ENCODE measurements at regions not wholly inside any gene's neighbourhood (a gene's known extent, or its start where the extent isn't known, plus 50 kb on each side); places are given as distances from the start of the nearest gene placed in this dataset.

GRCh38 chr12:46908936-46909635 lies 83.3 kb upstream of the SLC38A4 start:
- TF ChIP-seq CTCF (IDR thresholded peaks at IDR 0.05; ENCODE audit: low read length, missing control alignments), result no peak
- no peak overlapping the region for H3K4me3 ChIP-seq (replicated peaks; ENCODE audit: low read depth, low read length)
- no peak for DNase-seq (ENCODE audit: low read depth)

GRCh38 chr12:46910830-46911229 lies 85.0 kb upstream of the SLC38A4 start:
- H3K4me3 ChIP-seq (replicated peaks; ENCODE audit: low read depth, low read length), result no peak overlapping the region
- no peak for TF ChIP-seq CTCF (IDR thresholded peaks at IDR 0.05; ENCODE audit: low read length, missing control alignments)
- no peak for DNase-seq (ENCODE audit: low read depth)

GRCh38 chr12:46914336-46914735 lies 88.5 kb upstream of the SLC38A4 start:
- H3K4me3 ChIP-seq (replicated peaks; ENCODE audit: low read depth, low read length), result no peak overlapping the region
- DNase-seq (ENCODE audit: low read depth), result no peak
- TF ChIP-seq CTCF (IDR thresholded peaks at IDR 0.05; ENCODE audit: low read length, missing control alignments), result no peak

- TF ChIP-seq CTCF (IDR thresholded peaks at IDR 0.05; ENCODE audit: low read length, missing control alignments), result no peak
- DNase-seq (ENCODE audit: low read depth), result peak; percentile 56
Measured at GRCh38 chr12:46915082-46915481, 89.3 kb upstream of the SLC38A4 start.

GRCh38 chr12:46915836-46916235 lies 90.0 kb upstream of the SLC38A4 start:
- DNase-seq (ENCODE audit: low read depth), result peak; percentile 49
- TF ChIP-seq CTCF (IDR thresholded peaks at IDR 0.05; ENCODE audit: low read length, missing control alignments), result no peak
- no peak overlapping the region for H3K4me3 ChIP-seq (replicated peaks; ENCODE audit: low read depth, low read length)

More at GRCh38 chr12:46915082-46915481, 89.3 kb upstream of the SLC38A4 start:
- H3K4me3 ChIP-seq (replicated peaks; ENCODE audit: low read depth, low read length), result no peak overlapping the region

GRCh38 chr12:46916796-46917419 lies 91.1 kb upstream of the SLC38A4 start:
- no peak for TF ChIP-seq CTCF (IDR thresholded peaks at IDR 0.05; ENCODE audit: low read length, missing control alignments)
- peak; percentile 14 for DNase-seq (ENCODE audit: low read depth)
- no peak overlapping the region for H3K4me3 ChIP-seq (replicated peaks; ENCODE audit: low read depth, low read length)

- no peak overlapping the region for H3K4me3 ChIP-seq (replicated peaks; ENCODE audit: low read depth, low read length)
- TF ChIP-seq CTCF (IDR thresholded peaks at IDR 0.05; ENCODE audit: low read length, missing control alignments), result no peak
- no peak for DNase-seq (ENCODE audit: low read depth)
Measured at GRCh38 chr12:46917821-46918220, 92.0 kb upstream of the SLC38A4 start.
